IgD-negative memory B cell (primary cell): ENCODE measurements at regions not wholly inside any gene's neighbourhood (a gene's known extent, or its start where the extent isn't known, plus 50 kb on each side); places are given as distances from the start of the nearest gene placed in this dataset.
"Not testable (repeated sequence)": the region's sequence is repeated elsewhere in the genome, so short reads cannot be mapped to it uniquely, and the experiment has no call there.

Experiments
- H3K27ac Mint-ChIP-seq, 3 donors: one replicate each; pipeline ENCODE4 v1.8.0; 2020 to 2022; ENCODE audit warnings: mild to moderate bottlenecking in 3 of 3, mixed read lengths in 3 of 3, moderate library complexity in 1 of 3
- H3K27me3 Mint-ChIP-seq: one replicate; pipeline ENCODE4 v1.8.0; 2021; ENCODE audit warnings: mixed read lengths
- H3K36me3 Mint-ChIP-seq: one replicate; pipeline ENCODE4 v1.8.0; 2020; ENCODE audit warnings: mild to moderate bottlenecking, mixed read lengths
- H3K4me1 Mint-ChIP-seq, 3 donors: one replicate each; pipeline ENCODE4 v1.8.0; 2020 to 2022; ENCODE audit warnings: mixed read lengths in 3 of 3, mild to moderate bottlenecking in 1 of 3
- H3K4me3 Mint-ChIP-seq, 4 donors: one replicate each; pipeline ENCODE4 v1.8.0; 2020 to 2022; ENCODE audit warnings: mild to moderate bottlenecking in 4 of 4, mixed read lengths in 4 of 4, moderate library complexity in 3 of 4
- H3K9me3 Mint-ChIP-seq, 3 donors: one replicate each; pipeline ENCODE4 v1.8.0; 2020 to 2021; ENCODE audit warnings: mixed read lengths in 3 of 3, mild to moderate bottlenecking in 1 of 3

DNA sequence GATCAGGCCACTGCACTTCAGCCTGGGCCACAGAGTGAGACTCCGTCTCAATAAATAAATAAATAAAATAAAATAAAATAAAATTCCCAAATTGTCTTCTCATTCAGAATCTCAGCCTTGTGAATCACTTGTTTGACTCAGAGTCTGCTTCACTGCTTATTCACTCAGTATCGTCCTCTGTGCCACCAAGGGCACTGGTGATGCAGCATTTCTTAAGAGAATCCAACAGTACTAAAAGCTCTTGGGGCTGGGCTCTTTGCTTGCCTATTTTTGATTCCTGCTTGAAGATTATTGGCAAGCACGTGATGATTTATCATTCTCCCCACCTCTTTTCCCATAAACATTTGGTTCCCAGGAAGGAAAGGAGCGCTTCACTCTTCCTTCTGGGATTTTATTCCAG lies 54.8 kb upstream of the HMGB1 start:
- Mint-ChIP-seq H3K36me3 (peaks cover 1% of the 10 kb centered on the region), H3K4me1 (no peaks in the 10 kb centered on the region), H3K27me3 (peaks cover 3% of the 10 kb centered on the region), H3K27ac (no peak overlapping the region), H3K9me3 (peaks cover 0 to 2% (median 0%) of the 10 kb centered on the region in 3 donors), H3K4me3 (no peak overlapping the region)

- Mint-ChIP-seq H3K4me1 (no peaks in the 10 kb centered on the region), H3K36me3 (peaks cover 1% of the 10 kb centered on the region), H3K27me3 (peaks cover 6% of the 10 kb centered on the region), H3K4me3 (no peak overlapping the region), H3K27ac (no peak overlapping the region), H3K9me3 (peaks cover 0 to 2% (median 0%) of the 10 kb centered on the region in 3 donors)
Observed at GRCh38 chr13:30523211-30523610, 57.5 kb upstream of the HMGB1 start.

DNA sequence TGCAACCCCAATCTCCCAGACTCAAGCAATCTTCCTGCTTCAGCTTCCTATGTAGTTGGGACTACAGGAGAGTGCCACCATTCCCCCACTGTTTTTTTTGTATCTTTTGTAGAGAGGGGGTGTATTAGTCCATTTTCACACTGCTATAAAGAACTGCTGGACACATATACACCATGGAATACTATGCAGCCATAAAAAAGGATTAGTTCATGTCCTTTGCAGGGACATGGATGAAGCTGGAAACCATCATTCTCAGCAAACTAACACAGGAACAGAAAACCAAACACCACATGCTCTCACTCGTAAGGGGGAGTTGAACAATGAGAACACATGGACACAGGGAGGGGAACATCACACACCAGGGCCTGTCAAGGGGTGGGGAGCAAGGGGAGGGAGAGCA lies 58.1 kb upstream of the HMGB1 start:
- H3K9me3 Mint-ChIP-seq, H3K27me3 Mint-ChIP-seq, H3K4me1 Mint-ChIP-seq, H3K27ac Mint-ChIP-seq, H3K4me3 Mint-ChIP-seq, H3K36me3 Mint-ChIP-seq: not testable (repeated sequence)

DNA sequence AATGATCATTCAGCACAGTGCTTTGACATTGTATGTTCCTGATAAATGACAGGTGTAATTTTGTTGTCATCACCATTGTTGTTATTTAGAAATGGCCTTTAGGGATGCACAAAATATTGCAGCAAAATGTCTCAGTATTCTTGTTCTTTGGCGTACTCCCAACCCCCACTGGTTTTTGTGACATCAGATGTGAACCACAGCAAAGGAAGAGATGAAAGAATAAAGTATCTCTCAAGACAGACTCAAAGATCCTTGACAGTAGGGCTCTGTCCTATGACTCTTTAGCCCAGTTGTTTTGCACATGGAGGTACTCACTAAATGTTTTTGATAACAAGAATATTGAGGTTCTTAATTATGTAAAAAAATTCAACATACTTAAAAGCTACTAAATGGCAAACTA lies 59.5 kb upstream of the HMGB1 start:
- H3K9me3 Mint-ChIP-seq, H3K27ac Mint-ChIP-seq, H3K36me3 Mint-ChIP-seq, H3K4me3 Mint-ChIP-seq, H3K4me1 Mint-ChIP-seq, H3K27me3 Mint-ChIP-seq: not testable (repeated sequence)

GRCh38 chr13:30526612-30527495 lies 61.1 kb upstream of the HMGB1 start:
- no peaks in the 10 kb centered on the region for H3K36me3 Mint-ChIP-seq
- H3K9me3 Mint-ChIP-seq = peaks cover 0 to 2% (median 0%) of the 10 kb centered on the region in 3 donors
- no peaks in the 10 kb centered on the region for H3K4me1 Mint-ChIP-seq
- H3K27me3 Mint-ChIP-seq = peaks cover 5% of the 10 kb centered on the region
- H3K27ac Mint-ChIP-seq = no peak overlapping the region
- no peak overlapping the region for H3K4me3 Mint-ChIP-seq

DNA sequence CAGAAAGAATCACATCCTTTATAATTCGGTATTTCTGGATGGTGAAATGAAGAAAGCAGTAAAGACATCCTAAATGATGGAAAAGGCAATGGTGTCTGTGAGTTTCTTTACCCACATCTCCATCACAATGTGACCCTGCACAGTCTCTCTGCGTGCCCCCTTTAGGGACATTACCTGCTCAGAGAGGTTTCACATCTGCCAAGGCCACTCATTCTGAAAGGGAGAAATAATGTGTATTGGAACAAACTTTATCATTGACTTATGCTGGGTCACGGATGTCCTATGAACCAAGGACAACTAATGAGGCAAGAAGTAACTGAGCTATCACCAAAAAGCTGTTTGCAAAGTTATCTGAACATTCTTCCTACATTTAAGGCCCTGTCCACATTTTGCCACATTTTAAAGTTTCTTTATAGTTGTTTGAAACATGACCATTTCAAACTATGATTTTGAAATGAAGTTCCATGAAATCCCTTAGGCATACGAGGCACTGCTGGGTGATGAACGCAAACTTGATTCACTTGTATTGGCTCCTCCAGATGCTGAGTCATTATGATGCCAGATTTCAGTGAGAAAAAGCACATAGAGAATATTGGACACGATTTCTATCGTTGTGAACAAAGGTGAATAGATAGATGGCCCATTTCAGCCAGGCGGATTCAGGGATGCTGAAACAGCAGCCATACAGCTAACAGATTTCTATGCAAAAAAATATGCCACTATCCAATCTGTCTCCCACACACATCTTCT lies 63.5 kb upstream of the HMGB1 start:
- Mint-ChIP-seq H3K4me3 (no peak overlapping the region), H3K27ac (no peak overlapping the region), H3K27me3 (peaks cover 3% of the 10 kb centered on the region), H3K9me3 (no peaks in the 10 kb centered on the region), H3K4me1 (no peaks in the 10 kb centered on the region), H3K36me3 (no peaks in the 10 kb centered on the region)

GRCh38 chr13:30535046-30535445 lies 69.3 kb upstream of the HMGB1 start:
- Mint-ChIP-seq H3K27ac (no peak overlapping the region), H3K4me1 (peaks cover 0 to 5% (median 0%) of the 10 kb centered on the region in 3 donors), H3K4me3 (no peak overlapping the region), H3K36me3 (peaks cover 5% of the 10 kb centered on the region), H3K9me3 (no peaks in the 10 kb centered on the region), H3K27me3 (no peaks in the 10 kb centered on the region)

DNA sequence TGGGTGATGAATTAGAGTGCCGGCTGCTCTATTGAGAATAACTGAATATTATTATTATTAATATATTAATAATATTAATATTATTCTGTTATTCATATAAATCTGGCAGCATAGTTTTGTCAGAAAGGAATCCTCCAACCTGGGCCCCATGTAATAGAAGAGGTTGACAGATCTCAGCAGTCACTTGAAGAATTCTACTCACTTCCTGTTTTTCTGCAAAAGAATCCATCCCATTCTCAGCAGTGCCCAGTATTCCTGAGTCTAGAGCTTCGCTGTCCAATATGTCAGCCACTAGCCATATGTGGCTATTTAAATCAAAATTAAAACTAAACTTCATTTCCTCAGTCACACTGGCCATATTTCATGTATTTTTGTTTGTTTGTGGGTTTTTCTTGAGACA lies 72.4 kb upstream of the USPL1 start:
- no peak overlapping the region for H3K4me3 Mint-ChIP-seq
- peaks cover 2 to 9% (median 6%) of the 10 kb centered on the region in 3 donors for H3K4me1 Mint-ChIP-seq
- H3K9me3 Mint-ChIP-seq = peaks cover 0 to 7% (median 4%) of the 10 kb centered on the region in 3 donors
- no peaks in the 10 kb centered on the region for H3K27me3 Mint-ChIP-seq
- peaks cover 2% of the 10 kb centered on the region for H3K36me3 Mint-ChIP-seq
- no peak overlapping the region for H3K27ac Mint-ChIP-seq

GRCh38 chr13:30548046-30548445 lies 69.7 kb upstream of the USPL1 start:
- not testable (repeated sequence) for H3K4me3 Mint-ChIP-seq, H3K27me3 Mint-ChIP-seq, H3K9me3 Mint-ChIP-seq, H3K4me1 Mint-ChIP-seq, H3K36me3 Mint-ChIP-seq
- peak overlapping the region; percentile 14 to 84 (median 19) for H3K27ac Mint-ChIP-seq

- Mint-ChIP-seq H3K4me1 (peaks cover 2 to 9% (median 6%) of the 10 kb centered on the region in 3 donors), H3K36me3 (no peaks in the 10 kb centered on the region), H3K9me3 (peaks cover 0 to 8% (median 4%) of the 10 kb centered on the region in 3 donors), H3K27ac (no peak overlapping the region), H3K4me3 (no peak overlapping the region), H3K27me3 (no peaks in the 10 kb centered on the region)
Observed at GRCh38 chr13:30551189-30551588, 66.5 kb upstream of the USPL1 start.

DNA sequence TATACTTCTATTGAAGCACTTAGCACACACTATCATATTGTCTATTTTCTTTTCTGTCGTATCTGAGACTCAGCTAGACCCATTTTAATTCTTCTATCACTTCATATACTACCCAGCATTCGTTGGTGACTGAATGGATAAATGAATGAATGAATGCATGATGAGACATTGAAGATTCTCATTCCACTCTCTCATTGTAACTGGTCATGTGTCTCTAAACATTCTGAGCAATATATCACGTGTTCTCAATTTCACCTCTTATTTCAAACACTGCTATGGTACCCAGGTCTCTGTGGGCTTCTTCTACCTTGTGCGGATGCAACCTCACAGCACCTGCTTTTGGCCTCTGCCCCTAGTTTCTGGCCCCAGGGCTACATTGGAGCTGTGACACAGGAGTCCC lies 65.2 kb upstream of the USPL1 start:
- Mint-ChIP-seq H3K27ac (no peak overlapping the region), H3K36me3 (no peaks in the 10 kb centered on the region), H3K27me3 (no peaks in the 10 kb centered on the region), H3K4me3 (no peak overlapping the region), H3K4me1 (peaks cover 2 to 9% (median 6%) of the 10 kb centered on the region in 3 donors), H3K9me3 (peaks cover 4 to 9% (median 8%) of the 10 kb centered on the region in 3 donors)

- Mint-ChIP-seq H3K4me1 (no peaks in the 10 kb centered on the region), H3K27ac (no peak overlapping the region), H3K4me3 (no peak overlapping the region), H3K36me3 (no peaks in the 10 kb centered on the region), H3K9me3 (peaks cover 2 to 4% (median 4%) of the 10 kb centered on the region in 3 donors), H3K27me3 (peaks cover 10% of the 10 kb centered on the region)
Observed at GRCh38 chr13:30559274-30559673, 58.4 kb upstream of the USPL1 start.

DNA sequence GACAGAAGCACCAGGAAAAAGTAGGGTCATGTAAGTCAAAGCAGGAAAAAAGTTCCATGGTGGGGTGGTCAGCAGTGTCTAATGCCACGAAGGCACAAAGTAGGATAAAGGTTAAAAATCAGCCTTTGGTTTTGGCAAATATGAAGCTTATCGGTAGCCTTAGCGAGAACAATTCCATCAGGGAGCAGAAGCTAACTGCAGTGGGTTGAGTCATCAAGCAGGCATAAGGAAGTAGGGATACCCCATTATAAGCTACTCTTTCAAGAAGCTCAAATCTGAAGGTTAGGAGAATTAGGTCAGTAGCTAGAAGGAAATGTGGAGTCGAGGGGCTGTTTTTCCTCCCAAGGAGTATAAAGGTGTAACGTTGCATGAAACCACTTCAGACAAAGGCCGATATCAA lies 57.5 kb upstream of the USPL1 start:
- H3K36me3 Mint-ChIP-seq = peaks cover 1% of the 10 kb centered on the region
- peaks cover 0 to 2% (median 0%) of the 10 kb centered on the region in 3 donors for H3K4me1 Mint-ChIP-seq
- H3K27me3 Mint-ChIP-seq = peaks cover 10% of the 10 kb centered on the region
- H3K9me3 Mint-ChIP-seq = peaks cover 2 to 4% (median 4%) of the 10 kb centered on the region in 3 donors
- H3K4me3 Mint-ChIP-seq = no peak overlapping the region
- no peak overlapping the region for H3K27ac Mint-ChIP-seq

DNA sequence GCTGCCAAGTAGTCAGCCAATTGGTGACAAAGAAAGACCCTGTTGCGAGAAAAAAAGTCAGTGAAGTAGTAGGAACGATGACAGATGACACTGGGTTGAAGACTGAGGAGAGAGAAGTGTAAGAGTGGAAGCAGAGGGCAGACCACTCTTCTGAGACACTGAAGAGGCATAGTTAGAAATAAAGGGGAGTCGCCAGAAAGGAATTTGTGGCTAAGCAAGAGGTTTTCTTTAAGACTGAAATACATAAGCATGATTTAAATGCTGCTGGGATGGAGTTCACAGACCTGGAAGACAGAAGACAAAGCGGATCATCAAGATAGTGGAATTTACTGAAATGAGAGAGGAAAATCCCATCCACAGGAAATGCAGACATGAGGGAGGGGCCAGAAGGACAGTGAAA lies 56.2 kb upstream of the USPL1 start:
- H3K9me3 Mint-ChIP-seq = peaks cover 0 to 1% (median under 1%) of the 10 kb centered on the region in 3 donors
- H3K36me3 Mint-ChIP-seq = peaks cover 1% of the 10 kb centered on the region

DNA sequence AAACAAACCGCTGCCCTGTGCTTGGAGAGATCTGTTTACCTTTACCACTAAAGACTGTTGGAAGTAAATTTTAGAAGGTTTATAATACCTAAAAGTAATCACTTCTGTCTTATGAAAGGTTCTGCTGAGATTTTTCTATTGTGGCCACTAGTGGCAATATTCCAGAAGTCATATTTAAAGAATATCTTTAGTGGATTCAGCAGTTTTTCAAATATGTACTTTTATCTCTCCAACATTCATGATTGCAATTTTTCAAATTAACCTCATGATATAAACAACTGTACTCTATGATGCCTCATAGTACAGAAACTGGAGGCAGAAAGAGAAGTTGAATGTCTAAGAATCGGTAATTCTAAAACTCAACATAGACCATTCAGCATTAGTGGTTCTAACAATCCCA lies 53.2 kb upstream of the USPL1 start:
- Mint-ChIP-seq H3K27me3 (peaks cover 10% of the 10 kb centered on the region), H3K4me1 (peaks cover 0 to 11% (median 7%) of the 10 kb centered on the region in 3 donors), H3K4me3 (no peak overlapping the region), H3K27ac (no peak overlapping the region), H3K36me3 (peaks cover 4% of the 10 kb centered on the region), H3K9me3 (no peaks in the 10 kb centered on the region)

More for the DNA sequence above, 56.2 kb upstream of the USPL1 start:
- Mint-ChIP-seq H3K4me1 (peaks cover 0 to 9% (median 7%) of the 10 kb centered on the region in 3 donors), H3K27me3 (peaks cover 10% of the 10 kb centered on the region), H3K4me3 (no peak overlapping the region), H3K27ac (peak overlapping the region in 1 of 3 donors; percentile 9)
